ENCODE measurements at regions not wholly inside any gene's neighbourhood (a gene's known extent, or its start where the extent isn't known, plus 50 kb on each side); places are given as distances from the start of the nearest gene placed in this dataset.

- TF ChIP-seq POLR2AphosphoS5 (IDR thresholded peaks at IDR 0.05; ENCODE audit: low read depth, low read length) (no peak), USF2 (IDR thresholded peaks at IDR 0.05; ENCODE audit: low read depth, low read length) (no peak), USF2 (CRISPR knock-in tag; IDR thresholded peaks at IDR 0.05; ENCODE audit: borderline replicate concordance) (no peak), CTCF (CRISPR knock-in tag; IDR thresholded peaks at IDR 0.05) (no peak), CBFB (CRISPR knock-in tag; IDR thresholded peaks at IDR 0.05) (no peak), E2F2 (CRISPR knock-in tag; IDR thresholded peaks at IDR 0.05; ENCODE audit: borderline replicate concordance) (no peak), ZC3H4 (CRISPR knock-in tag; IDR thresholded peaks at IDR 0.05; ENCODE audit: borderline replicate concordance) (no peak)
Measured at GRCh38 chr13:74597526-74597925, 463.3 kb upstream of the KLF12 start.
